Left kidney (tissue), 1 donor: ENCODE measurements at regions not wholly inside any gene's neighbourhood (a gene's known extent, or its start where the extent isn't known, plus 50 kb on each side); places are given as distances from the start of the nearest gene placed in this dataset.
"Not testable (repeated sequence)": the region's sequence is repeated elsewhere in the genome, so short reads cannot be mapped to it uniquely, and the experiment has no call there.

Experiments used
- DNase-seq: peaks from one replicate; pipeline ENCODE4 v3.0.0-alpha.2; 2013

DNA sequence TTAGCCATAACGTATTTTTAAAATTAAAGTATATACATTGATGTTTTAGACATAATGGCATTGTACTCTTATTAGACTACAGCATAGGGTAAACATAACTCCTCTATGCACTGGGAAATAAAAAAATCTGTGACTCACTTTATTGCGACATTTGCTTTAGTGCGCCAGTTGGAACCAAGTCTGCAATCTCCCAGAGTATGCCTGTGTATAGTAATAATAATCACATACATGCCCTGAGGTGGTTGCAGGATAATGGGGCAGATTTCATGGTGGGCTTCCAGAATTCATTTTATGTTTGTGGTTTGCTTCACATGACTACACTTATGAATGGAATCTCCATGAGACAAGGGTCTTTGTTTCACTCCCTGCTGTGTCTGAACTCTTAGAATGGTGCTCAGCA lies 66.9 kb upstream of the N4BP1 start:
- DNase-seq, result no peak

- not testable (repeated sequence) for DNase-seq
These were observed 58.2 kb upstream of the N4BP1 start for GRCh38 chr16:48668184-48668583.

DNA sequence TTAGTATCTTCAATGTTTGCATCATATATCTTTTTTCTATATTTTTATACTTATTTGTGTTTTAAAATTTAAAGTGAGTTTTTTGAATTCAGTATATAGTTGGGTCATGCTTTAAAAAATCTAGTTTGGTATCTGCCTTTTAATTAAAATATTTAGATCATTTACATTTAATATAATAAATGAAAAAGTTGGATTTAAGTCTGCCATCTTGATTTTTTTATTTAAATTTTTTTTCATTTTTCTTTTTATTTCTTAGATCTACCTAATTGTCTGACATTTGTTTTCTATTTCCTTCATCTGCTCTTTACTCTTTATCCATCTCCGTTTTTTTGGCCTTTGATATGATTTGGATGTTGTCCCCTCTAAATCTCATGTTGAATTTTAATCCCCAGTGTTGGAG lies 50.0 kb upstream of the N4BP1 start:
- DNase-seq, result no peak
